Mammary epithelial cell (primary cell): ENCODE measurements at regions not wholly inside any gene's neighbourhood (a gene's known extent, or its start where the extent isn't known, plus 50 kb on each side); places are given as distances from the start of the nearest gene placed in this dataset.

Experiments used
- EZH2 ChIP-seq: IDR thresholded peaks from 2 replicates; pipeline ENCODE4 v1.6.1; 2012; ENCODE audit warnings: low read length, inconsistent platforms, borderline replicate concordance
- TF ChIP-seq, protein P1 (sequence below), 2 donors: IDR thresholded peaks in 1 of 2; conservative IDR thresholded peaks in 1 of 2; 2 replicates each; pipeline ENCODE4 v1.5.1; 2011 to 2012; ENCODE audit warnings: inconsistent platforms in 2 of 2, low read length in 2 of 2, mild to moderate bottlenecking in 2 of 2, control low read depth in 1 of 2, low read depth in 1 of 2; ENCODE audit not compliant: insufficient read depth in 1 of 2; ENCODE audit errors: extremely low read depth in 1 of 2

- TF ChIP-seq, protein P1, sequence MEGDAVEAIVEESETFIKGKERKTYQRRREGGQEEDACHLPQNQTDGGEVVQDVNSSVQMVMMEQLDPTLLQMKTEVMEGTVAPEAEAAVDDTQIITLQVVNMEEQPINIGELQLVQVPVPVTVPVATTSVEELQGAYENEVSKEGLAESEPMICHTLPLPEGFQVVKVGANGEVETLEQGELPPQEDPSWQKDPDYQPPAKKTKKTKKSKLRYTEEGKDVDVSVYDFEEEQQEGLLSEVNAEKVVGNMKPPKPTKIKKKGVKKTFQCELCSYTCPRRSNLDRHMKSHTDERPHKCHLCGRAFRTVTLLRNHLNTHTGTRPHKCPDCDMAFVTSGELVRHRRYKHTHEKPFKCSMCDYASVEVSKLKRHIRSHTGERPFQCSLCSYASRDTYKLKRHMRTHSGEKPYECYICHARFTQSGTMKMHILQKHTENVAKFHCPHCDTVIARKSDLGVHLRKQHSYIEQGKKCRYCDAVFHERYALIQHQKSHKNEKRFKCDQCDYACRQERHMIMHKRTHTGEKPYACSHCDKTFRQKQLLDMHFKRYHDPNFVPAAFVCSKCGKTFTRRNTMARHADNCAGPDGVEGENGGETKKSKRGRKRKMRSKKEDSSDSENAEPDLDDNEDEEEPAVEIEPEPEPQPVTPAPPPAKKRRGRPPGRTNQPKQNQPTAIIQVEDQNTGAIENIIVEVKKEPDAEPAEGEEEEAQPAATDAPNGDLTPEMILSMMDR (conservative IDR thresholded peaks at IDR 0.05 in 1 of 2, IDR thresholded peaks at IDR 0.05 in 1 of 2; ENCODE audit: extremely low read depth in 1 of 2, insufficient read depth in 1 of 2, low read depth in 1 of 2, low read length in 2 of 2) = no peak
- TF ChIP-seq EZH2 = no peak
These were observed 663.6 kb downstream of the PCDH7 start for GRCh38 chr4:31383767-31384166.
